GM12801 (cell line): ENCODE measurements at regions not wholly inside any gene's neighbourhood (a gene's known extent, or its start where the extent isn't known, plus 50 kb on each side); places are given as distances from the start of the nearest gene placed in this dataset.

Source experiments
- CTCF ChIP-seq: IDR thresholded peaks from one replicate; pipeline ENCODE4 v1.5.1; 2011; ENCODE audit warnings: control low read depth; ENCODE audit not compliant: insufficient read length; ENCODE audit errors: extremely low read depth

GRCh38 chr14:66378712-66379505 lies 107.3 kb upstream of the CCDC196 start:
- no peak for TF ChIP-seq CTCF

- no peak for TF ChIP-seq CTCF
Measured at GRCh38 chr14:66380143-66380542, 106.0 kb upstream of the CCDC196 start.

- TF ChIP-seq CTCF = no peak
Measured at GRCh38 chr14:66381755-66382154, 104.4 kb upstream of the CCDC196 start.

- TF ChIP-seq CTCF = no peak
Measured at GRCh38 chr14:66383257-66383656, 102.9 kb upstream of the CCDC196 start.

GRCh38 chr14:66383771-66384170 lies 102.4 kb upstream of the CCDC196 start:
- no peak for TF ChIP-seq CTCF

GRCh38 chr14:66388516-66388915 lies 97.7 kb upstream of the CCDC196 start:
- TF ChIP-seq CTCF = no peak

- no peak for TF ChIP-seq CTCF
Measured at GRCh38 chr14:66389481-66389880, 96.7 kb upstream of the CCDC196 start.
